ENCODE measurements at regions not wholly inside any gene's neighbourhood (a gene's known extent, or its start where the extent isn't known, plus 50 kb on each side); places are given as distances from the start of the nearest gene placed in this dataset.

DNA sequence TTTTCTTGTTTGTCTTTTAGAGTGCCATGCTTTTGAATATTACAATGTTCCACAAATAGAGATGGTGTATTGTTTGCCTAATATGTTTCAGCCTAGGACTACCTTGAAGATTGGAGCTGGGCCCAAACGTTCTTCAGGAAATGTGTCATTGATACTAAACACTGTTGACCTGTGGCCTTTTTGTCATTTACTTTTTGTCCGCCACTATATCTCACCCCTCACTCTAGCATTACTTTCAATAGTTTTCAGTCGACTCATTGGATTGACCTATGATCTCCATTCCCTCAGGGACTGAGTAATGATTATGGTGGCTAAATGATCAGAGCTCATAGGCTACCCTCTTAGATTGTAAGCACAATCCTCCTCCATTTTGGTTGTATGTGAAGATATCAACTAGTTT lies 115.8 kb downstream of the NUDT12 start:
- Histone ChIP-seq H2BK15ac (ENCODE audit: low read length) (no peak overlapping the region), H3K56ac (replicated peaks; ENCODE audit: insufficient read length, low read depth, low read length) (no peak overlapping the region), H4K20me1 (replicated peaks in 1 of 2; ENCODE audit: control insufficient read depth in 1 of 2, insufficient read depth in 2 of 2, low read length in 2 of 2) (no peaks in the 10 kb centered on the region), H3K9ac (replicated peaks in 1 of 4; ENCODE audit: extremely low read depth in 1 of 4, low read depth in 3 of 4, low read length in 3 of 4) (no peak overlapping the region), H4K8ac (ENCODE audit: extremely low read depth, insufficient read depth, low read length) (no peak overlapping the region), H3K18ac (ENCODE audit: extremely low read depth, low read length) (no peak overlapping the region), H3K4ac (replicated peaks; ENCODE audit: insufficient read length, low read depth, low read length) (no peak overlapping the region), H3K4me2 (ENCODE audit: insufficient read depth in 1 of 2, low read depth in 2 of 2, low read length in 2 of 2) (no peak overlapping the region), H2AFZ (ENCODE audit: low read length) (no peak overlapping the region), H2AK5ac (ENCODE audit: low read depth, low read length) (no peak overlapping the region), H3K23ac (ENCODE audit: insufficient read length) (no peak overlapping the region), H2BK20ac (ENCODE audit: low read length) (no peak overlapping the region), H2BK5ac (ENCODE audit: low read depth, low read length) (no peak overlapping the region), H2BK120ac (replicated peaks; ENCODE audit: low read depth, low read length) (no peak overlapping the region), H3K9me3 (ENCODE audit: insufficient read depth in 2 of 2, low read depth in 1 of 2, low read length in 1 of 2) (no peaks in the 10 kb centered on the region), H3K36me3 (ENCODE audit: control insufficient read depth in 2 of 4, insufficient read depth in 4 of 4, low read length in 3 of 4) (no peaks in the 10 kb centered on the region), H3K27ac (ENCODE audit: low read depth, low read length) (no peak overlapping the region), H3K27me3 (replicated peaks in 1 of 4; ENCODE audit: control insufficient read depth in 3 of 4, extremely low read depth in 1 of 4, insufficient read depth in 3 of 4, low read length in 3 of 4) (no peaks in the 10 kb centered on the region), H3K79me1 (ENCODE audit: low read depth, low read length) (no peaks in the 10 kb centered on the region), H3K14ac (ENCODE audit: insufficient read length) (no peak overlapping the region), H3K23me2 (ENCODE audit: low read depth, low read length) (no peaks in the 10 kb centered on the region), H3K4me1 (replicated peaks in 1 of 4; ENCODE audit: control insufficient read depth in 3 of 4, insufficient read depth in 4 of 4, low read length in 3 of 4) (peaks cover 0 to 7% (median 2%) of the 10 kb centered on the region in 4 experiments; a peak in 3 of 7 replicates), H3K79me2 (ENCODE audit: control insufficient read depth in 1 of 2, insufficient read depth in 2 of 2, low read length in 2 of 2) (no peaks in the 10 kb centered on the region), H2BK12ac (ENCODE audit: low read depth, low read length) (no peak overlapping the region), H3K4me3 (ENCODE audit: extremely low read depth in 1 of 4, insufficient read depth in 2 of 4, low read depth in 3 of 4, low read length in 4 of 4) (no peak overlapping the region), H4K5ac (ENCODE audit: insufficient read length, low read depth, low read length) (no peak overlapping the region), H4K91ac (replicated peaks; ENCODE audit: insufficient read length, low read length) (no peak overlapping the region)
- TF ChIP-seq HDAC6 (IDR thresholded peaks at IDR 0.05; ENCODE audit: low read depth, low read length) (no peak), CHD2 (IDR thresholded peaks at IDR 0.05; ENCODE audit: low read length) (no peak)
- ChIA-PET CTCF (ENCODE audit: partially characterized antibody) (interaction anchor here (1.8 kb wide), 1 partner anchor 29 kb away, joined by 5 read pairs; no protein-coding TSS in a partner anchor), POLR2A (ENCODE audit: partially characterized antibody) (no interaction called here)
- no peak for DNase-seq (ENCODE audit: low read depth in 1 of 2, low spot score in 2 of 2)
- WGBS, 2 experiments (ENCODE audit: extremely low coverage in 1 of 2, insufficient coverage in 1 of 2, insufficient read length in 1 of 2, insufficient replicate concordance in 2 of 2, low coverage in 1 of 2, low lambda C conversion rate in 2 of 2, missing lambda C conversion rate in 1 of 2), result 94% methylated on average over 3 of the region's 3 CpGs; no CpG with 5 or more reads in 1 of the 2 experiments
- FAIRE-seq, result no peak
